Body of pancreas (tissue), 4 donors: ENCODE measurements at regions not wholly inside any gene's neighbourhood (a gene's known extent, or its start where the extent isn't known, plus 50 kb on each side); places are given as distances from the start of the nearest gene placed in this dataset.

Source experiments
- ATAC-seq: fragments of 150-250 bp; one replicate; pipeline ENCODE4 v1.9.1; 2016
- DNase-seq, 4 donors: peaks; one replicate each; pipeline ENCODE4 v3.0.0-alpha.2; 2019
- H3K27ac ChIP-seq, 4 donors: fragments of 200-600 bp; sonication (generic); 1 replicate in 3 of 4; 2 replicates in 1 of 4; pipeline versions ENCODE4 v1.5.1 to v1.6.1; 2016 to 2019; ENCODE audit warnings: mild to moderate bottlenecking in 1 of 4, mixed read lengths in 1 of 4, moderate library complexity in 1 of 4
- H3K27me3 ChIP-seq, 2 donors: fragments of 200-600 bp; sonication (generic); one replicate each; pipeline ENCODE4 v1.6.0; 2016; ENCODE audit warnings: mild to moderate bottlenecking in 1 of 2
- H3K36me3 ChIP-seq, 2 donors: fragments of 200-600 bp; sonication (generic); replicated peaks in 1 of 2; 2 replicates each; pipeline ENCODE4 v1.5.1; 2016; ENCODE audit warnings: low read depth in 2 of 2; ENCODE audit not compliant: insufficient read depth in 1 of 2
- H3K4me1 ChIP-seq: fragments of 200-600 bp; sonication (generic); one replicate; pipeline ENCODE4 v1.6.0; 2016
- H3K4me3 ChIP-seq, 2 donors: fragments of 200-600 bp; sonication (generic); 1 replicate in 1 of 2; 2 replicates in 1 of 2; pipeline ENCODE4 v1.5.1; 2016 to 2019
- H3K9me3 ChIP-seq, 3 donors: fragments of 200-600 bp; sonication (generic); 1 replicate in 2 of 3; 2 replicates in 1 of 3; pipeline ENCODE4 v1.5.1; 2016
- POLR2A ChIP-seq, 3 donors: fragments of 450-650 bp; IDR thresholded peaks; one replicate each; pipeline ENCODE4 v1.6.1; 2016; ENCODE audit warnings: antibody characterized with exemption in 3 of 3, mild to moderate bottlenecking in 2 of 3
- WGBS, 2 donors: methylation state at CpG; one replicate each; pipeline ENCODE4 v1.1.5; 2017; 5-methylcytosine and 5-hydroxymethylcytosine counted together
- intact Hi-C: fragments of 100-400 bp; cut with DNase I; formaldehyde crosslinking; loops from one replicate; pipeline ENCODE4 v1.15.1; 2023
- TF ChIP-seq, protein P1 (sequence below), 7 experiments: fragments of 450-650 bp in 4 of 7; fragments of 200-600 bp in 3 of 7; sonication (generic) in 3 of 7; IDR thresholded peaks; one replicate each; pipeline ENCODE4 v1.5.1; 2016 to 2019; ENCODE audit warnings: antibody characterized with exemption in 7 of 7

- 90 to 93% methylated on average over 5 of the region's 5 CpGs for WGBS, 2 donors
- DNase-seq (no peak), ATAC-seq (no peak)
- Histone ChIP-seq H3K9me3 (no peaks in the 10 kb centered on the region), H3K27me3 (no peaks in the 10 kb centered on the region), H3K4me1 (no peaks in the 10 kb centered on the region), H3K4me3 (no peak overlapping the region), H3K36me3 (no peaks in the 10 kb centered on the region), H3K27ac (no peak overlapping the region)
- TF ChIP-seq, protein P1, sequence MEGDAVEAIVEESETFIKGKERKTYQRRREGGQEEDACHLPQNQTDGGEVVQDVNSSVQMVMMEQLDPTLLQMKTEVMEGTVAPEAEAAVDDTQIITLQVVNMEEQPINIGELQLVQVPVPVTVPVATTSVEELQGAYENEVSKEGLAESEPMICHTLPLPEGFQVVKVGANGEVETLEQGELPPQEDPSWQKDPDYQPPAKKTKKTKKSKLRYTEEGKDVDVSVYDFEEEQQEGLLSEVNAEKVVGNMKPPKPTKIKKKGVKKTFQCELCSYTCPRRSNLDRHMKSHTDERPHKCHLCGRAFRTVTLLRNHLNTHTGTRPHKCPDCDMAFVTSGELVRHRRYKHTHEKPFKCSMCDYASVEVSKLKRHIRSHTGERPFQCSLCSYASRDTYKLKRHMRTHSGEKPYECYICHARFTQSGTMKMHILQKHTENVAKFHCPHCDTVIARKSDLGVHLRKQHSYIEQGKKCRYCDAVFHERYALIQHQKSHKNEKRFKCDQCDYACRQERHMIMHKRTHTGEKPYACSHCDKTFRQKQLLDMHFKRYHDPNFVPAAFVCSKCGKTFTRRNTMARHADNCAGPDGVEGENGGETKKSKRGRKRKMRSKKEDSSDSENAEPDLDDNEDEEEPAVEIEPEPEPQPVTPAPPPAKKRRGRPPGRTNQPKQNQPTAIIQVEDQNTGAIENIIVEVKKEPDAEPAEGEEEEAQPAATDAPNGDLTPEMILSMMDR (IDR thresholded peaks at IDR 0.05) = no peak
- TF ChIP-seq POLR2A (IDR thresholded peaks at IDR 0.05) = no peak
- intact Hi-C loops = no loop called here
Observed at GRCh38 chr2:144944546-144945220, 424.8 kb upstream of the ZEB2 start.

GRCh38 chr2:144943986-144944385 lies 424.1 kb upstream of the ZEB2 start:
- TF ChIP-seq, protein P1 (IDR thresholded peaks at IDR 0.05) = no peak
- TF ChIP-seq POLR2A (IDR thresholded peaks at IDR 0.05) = no peak
- DNase-seq (no peak), ATAC-seq (no peak)
- H3K36me3 ChIP-seq = no peaks in the 10 kb centered on the region
- 64 to 65% methylated on average over 2 of the region's 2 CpGs for WGBS, 2 donors
- peaks cover 1% of the 10 kb centered on the region for H3K4me1 ChIP-seq
- intact Hi-C loops = no loop called here
- no peaks in the 10 kb centered on the region for H3K9me3 ChIP-seq
- no peak overlapping the region for H3K27ac ChIP-seq
- H3K27me3 ChIP-seq = no peaks in the 10 kb centered on the region
- no peak overlapping the region for H3K4me3 ChIP-seq

- ATAC-seq (no peak), DNase-seq (no peak)
- H3K4me1 ChIP-seq = peaks cover 7% of the 10 kb centered on the region
- intact Hi-C loops = no loop called here
- TF ChIP-seq, protein P1 (IDR thresholded peaks at IDR 0.05) = no peak
- TF ChIP-seq POLR2A (IDR thresholded peaks at IDR 0.05) = no peak
- H3K36me3 ChIP-seq = no peaks in the 10 kb centered on the region
- no peak overlapping the region for H3K4me3 ChIP-seq
- 66 to 67% methylated on average over 5 of the region's 5 CpGs for WGBS, 2 donors
- no peak overlapping the region for H3K27ac ChIP-seq
- H3K27me3 ChIP-seq = no peaks in the 10 kb centered on the region
- no peaks in the 10 kb centered on the region for H3K9me3 ChIP-seq
Observed at GRCh38 chr2:144943293-144943941, 423.5 kb upstream of the ZEB2 start.

DNA sequence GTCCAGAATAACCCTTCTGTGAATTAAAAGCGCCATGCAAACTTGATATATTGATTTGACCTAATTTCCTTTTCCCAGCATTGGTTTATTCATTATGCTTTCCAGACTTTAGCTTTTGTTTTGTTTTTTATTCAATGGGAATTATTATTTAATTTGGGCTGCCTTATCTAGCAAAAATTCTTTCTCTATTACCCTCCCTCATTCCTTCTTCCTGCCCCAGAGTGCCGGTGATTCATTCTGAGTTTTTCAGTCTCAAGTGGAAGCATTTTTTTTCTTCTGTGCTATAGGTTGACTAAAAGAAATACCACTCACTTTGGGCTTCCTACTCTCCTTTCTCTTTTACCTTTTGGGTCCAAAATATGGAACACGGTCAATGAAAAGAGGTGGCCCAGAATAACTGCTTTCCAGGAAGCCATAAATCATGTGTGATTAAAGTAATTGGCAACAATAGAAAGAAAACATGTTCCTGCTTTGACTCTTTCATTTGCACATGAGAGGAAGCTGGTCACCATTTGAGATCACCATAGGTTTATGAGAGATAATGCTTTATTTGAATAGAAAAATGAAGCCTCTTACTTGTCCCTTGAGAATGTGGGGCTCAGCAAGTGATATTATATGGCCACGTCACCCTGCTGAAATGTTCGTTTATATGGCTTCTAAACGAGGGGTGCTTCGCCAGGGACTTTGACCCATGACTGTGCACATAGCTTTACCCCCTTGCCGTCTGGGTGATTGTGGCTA lies 422.8 kb upstream of the ZEB2 start:
- no peak for ATAC-seq
- TF ChIP-seq, protein P1 (IDR thresholded peaks at IDR 0.05) = no peak
- TF ChIP-seq POLR2A (IDR thresholded peaks at IDR 0.05) = no peak
- Histone ChIP-seq H3K9me3 (no peaks in the 10 kb centered on the region), H3K27me3 (no peaks in the 10 kb centered on the region), H3K4me3 (no peak overlapping the region), H3K36me3 (no peaks in the 10 kb centered on the region), H3K27ac (no peak overlapping the region), H3K4me1 (peaks cover 13% of the 10 kb centered on the region)
- 54 to 63% methylated on average over 8 of the region's 8 CpGs for WGBS, 2 donors
- DNase-seq = no peak
- intact Hi-C loops = no loop called here
